ENCODE measurements at regions not wholly inside any gene's neighbourhood (a gene's known extent, or its start where the extent isn't known, plus 50 kb on each side); places are given as distances from the start of the nearest gene placed in this dataset.
"Not testable (repeated sequence)": the region's sequence is repeated elsewhere in the genome, so short reads cannot be mapped to it uniquely, and the experiment has no call there.

DNA sequence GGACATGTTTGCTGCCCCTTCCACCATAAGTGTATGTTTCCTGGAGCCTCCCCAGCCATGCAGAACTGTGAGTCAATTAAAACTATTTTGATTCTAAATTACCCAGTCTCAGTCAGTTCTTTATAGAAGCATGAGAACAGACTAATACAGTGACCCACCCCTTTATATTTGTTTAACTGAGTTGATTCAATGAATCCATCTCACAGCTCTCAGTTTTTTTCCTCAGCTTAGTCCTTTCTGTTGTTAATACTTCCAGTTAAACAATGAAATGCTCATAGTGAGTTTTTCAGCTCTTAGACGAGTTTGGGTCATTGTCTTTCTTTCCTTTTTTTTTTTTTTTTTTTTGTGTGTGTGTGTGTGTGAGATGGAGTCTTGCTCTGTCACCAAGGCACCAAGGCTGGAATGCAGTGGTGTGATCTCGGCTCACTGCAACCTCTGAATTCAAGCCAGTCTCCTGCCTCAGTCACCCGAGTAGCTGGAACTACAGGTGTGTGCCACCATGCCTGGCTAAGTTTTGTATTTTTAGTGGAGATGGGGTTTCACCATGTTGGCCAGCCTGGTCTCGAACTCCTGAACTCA is 627.4 kb downstream of the SPATA31A7 start:
- H3K36me3 ChIP-seq; DNase-seq; H3K9me3 ChIP-seq; in situ Hi-C loops (cut with MboI; ENCODE audit: low pct_ligation_motif_present in 1 of 4, low pct_unique_long_range_greater_than_20kb in 1 of 4, low sequenced_read_pairs in 3 of 4); H3K4me3 ChIP-seq; H3K4me1 ChIP-seq; H3K27ac ChIP-seq; intact Hi-C loops (cut with DNase I; ENCODE audit: low total_unique reads); H3K27me3 ChIP-seq: not testable (repeated sequence)
- no CpG with 5 or more reads among the region's 4 CpGs for WGBS, 2 donors (ENCODE audit: low coverage in 1 of 2)

DNA sequence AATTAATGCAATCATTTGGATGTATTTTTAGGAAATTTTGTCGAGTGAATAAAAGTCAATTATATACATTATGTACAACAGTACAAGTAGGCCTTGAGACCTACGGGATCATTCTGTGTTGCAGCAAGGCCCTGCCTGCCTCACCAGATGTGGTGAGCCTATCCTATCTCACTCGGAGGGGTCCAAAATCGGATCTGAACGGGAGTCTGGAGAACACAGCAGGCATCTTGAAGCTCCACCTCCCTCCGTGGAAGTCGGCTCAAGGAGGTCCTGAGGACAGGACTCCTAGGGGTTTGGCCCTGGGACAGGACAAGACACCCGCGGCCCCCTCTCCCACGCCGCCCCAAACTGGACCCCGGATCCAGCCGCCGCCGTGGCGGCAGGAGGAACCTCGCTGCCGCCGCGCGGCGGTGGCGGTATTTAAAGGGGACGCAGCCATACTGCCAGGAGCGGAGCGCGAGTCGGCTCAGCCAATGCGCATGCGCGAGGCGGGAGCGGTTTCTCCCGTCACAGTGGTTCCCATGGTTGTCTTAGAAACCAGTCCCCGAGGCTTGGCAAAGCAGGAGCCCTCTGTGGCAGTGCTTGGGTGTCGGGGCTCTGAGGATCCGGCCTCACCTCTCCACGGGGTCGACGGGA is 663.9 kb downstream of the SPATA31A7 start:
- H3K36me3 ChIP-seq; in situ Hi-C loops (cut with MboI; ENCODE audit: low pct_ligation_motif_present in 1 of 4, low pct_unique_long_range_greater_than_20kb in 1 of 4, low sequenced_read_pairs in 3 of 4): not testable (repeated sequence)
- peak overlapping the region; percentile 50 to 73 (median 64) for H3K27ac ChIP-seq

DNA sequence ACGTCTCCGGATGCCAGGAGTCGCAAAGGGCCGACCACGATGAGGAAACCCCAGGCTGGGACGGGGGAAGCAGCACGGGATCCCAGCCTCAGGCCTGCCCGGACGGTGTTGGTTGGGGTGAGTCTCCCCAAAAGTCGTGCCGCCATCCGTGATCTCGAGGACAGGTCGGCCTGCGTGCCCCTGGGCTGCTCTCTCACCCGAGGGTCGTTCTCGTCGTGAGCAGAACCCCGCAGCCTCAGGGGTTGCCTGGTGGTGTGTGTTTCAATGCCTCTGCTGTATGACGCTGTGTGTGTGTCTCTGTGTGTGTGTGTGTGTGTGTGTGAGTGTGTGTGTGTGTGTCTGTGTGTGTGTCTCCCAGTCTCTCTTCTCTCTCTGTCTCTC is 664.4 kb downstream of the SPATA31A7 start:
- peak overlapping the region; percentile 50 to 73 (median 64) for H3K27ac ChIP-seq
- H3K9me3 ChIP-seq; H3K36me3 ChIP-seq; in situ Hi-C loops (cut with MboI; ENCODE audit: low pct_ligation_motif_present in 1 of 4, low pct_unique_long_range_greater_than_20kb in 1 of 4, low sequenced_read_pairs in 3 of 4); H3K27me3 ChIP-seq; H3K4me1 ChIP-seq; intact Hi-C loops (cut with DNase I; ENCODE audit: low total_unique reads): not testable (repeated sequence)
- peak overlapping the region in 2 of 4 donors; percentile 34 to 48 for H3K4me3 ChIP-seq
- no CpG with 5 or more reads among the region's 21 CpGs for WGBS, 2 donors (ENCODE audit: low coverage in 1 of 2)
- peak; percentile 3 for DNase-seq

More for the DNA sequence above, 663.9 kb downstream of the SPATA31A7 start:
- H3K4me1 ChIP-seq; H3K27me3 ChIP-seq; H3K9me3 ChIP-seq; intact Hi-C loops (cut with DNase I; ENCODE audit: low total_unique reads): not testable (repeated sequence)
- 11% methylated on average over 13 of the region's 40 CpGs; no CpG with 5 or more reads in 1 of the 2 donors for WGBS, 2 donors (ENCODE audit: low coverage in 1 of 2)
- peak; percentile 89 for DNase-seq
- H3K4me3 ChIP-seq, result peak overlapping the region in 2 of 4 donors; percentile 34 to 48

DNA sequence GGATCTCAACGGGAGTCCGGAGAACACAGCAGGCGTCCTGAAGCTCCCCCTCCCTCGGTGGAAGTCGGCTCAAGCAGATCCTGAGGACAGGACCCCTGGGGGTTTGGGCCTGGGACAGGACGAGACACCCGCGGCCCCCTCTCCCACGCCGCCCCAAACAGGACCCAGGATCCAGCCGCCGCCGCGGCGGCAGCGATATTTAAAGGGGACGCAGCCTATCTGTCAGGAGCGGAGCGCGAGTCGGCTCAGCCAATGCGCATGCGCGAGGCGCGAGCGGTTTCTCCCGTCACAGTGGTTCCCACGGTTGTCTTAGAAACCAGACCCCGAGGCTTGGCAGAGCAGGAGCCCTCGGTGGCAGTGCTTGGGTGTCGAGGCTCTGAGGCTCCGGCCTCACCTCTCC is 666.4 kb downstream of the SPATA31A7 start:
- H3K4me3 ChIP-seq; DNase-seq; in situ Hi-C loops (cut with MboI; ENCODE audit: low pct_ligation_motif_present in 1 of 4, low pct_unique_long_range_greater_than_20kb in 1 of 4, low sequenced_read_pairs in 3 of 4); H3K9me3 ChIP-seq; H3K27me3 ChIP-seq; intact Hi-C loops (cut with DNase I; ENCODE audit: low total_unique reads); H3K4me1 ChIP-seq; H3K36me3 ChIP-seq; H3K27ac ChIP-seq: not testable (repeated sequence)
- no CpG with 5 or more reads among the region's 33 CpGs for WGBS, 2 donors (ENCODE audit: low coverage in 1 of 2)

DNA sequence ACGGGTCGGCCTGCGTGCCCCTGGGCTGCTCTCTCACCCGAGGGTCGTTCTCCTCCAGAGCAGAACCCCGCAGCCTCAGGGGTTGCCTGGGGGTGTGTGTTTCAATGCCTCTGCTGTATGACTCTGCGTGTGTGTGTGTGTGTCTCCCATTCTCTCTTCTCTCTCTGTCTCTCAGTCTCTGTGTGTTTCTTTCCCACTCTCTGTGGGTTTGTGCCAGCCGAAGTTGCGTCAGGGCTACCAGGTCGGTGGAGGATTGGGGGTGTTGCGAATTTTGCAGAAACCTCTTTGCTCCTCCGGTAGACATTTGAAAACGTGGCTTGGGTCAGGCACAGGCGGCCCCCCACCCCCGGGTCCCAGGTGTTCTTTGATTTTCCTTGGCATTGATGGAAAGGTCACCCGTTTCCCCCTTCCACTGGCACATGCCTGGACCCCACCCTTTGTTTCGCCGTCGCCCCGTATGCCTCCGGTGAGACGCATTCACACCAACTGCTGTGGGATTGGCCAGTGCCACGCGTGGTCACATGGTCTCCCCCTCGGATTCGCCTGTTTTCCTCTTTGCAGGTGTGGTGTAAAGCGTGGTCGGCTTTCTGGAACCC is 667.1 kb downstream of the SPATA31A7 start:
- H3K4me3 ChIP-seq; H3K4me1 ChIP-seq; H3K36me3 ChIP-seq; DNase-seq; H3K27ac ChIP-seq; H3K9me3 ChIP-seq; H3K27me3 ChIP-seq; intact Hi-C loops (cut with DNase I; ENCODE audit: low total_unique reads); in situ Hi-C loops (cut with MboI; ENCODE audit: low pct_ligation_motif_present in 1 of 4, low pct_unique_long_range_greater_than_20kb in 1 of 4, low sequenced_read_pairs in 3 of 4): not testable (repeated sequence)
- WGBS, 2 donors (ENCODE audit: low coverage in 1 of 2), result 54% methylated on average over 7 of the region's 28 CpGs; no CpG with 5 or more reads in 1 of the 2 donors

DNA sequence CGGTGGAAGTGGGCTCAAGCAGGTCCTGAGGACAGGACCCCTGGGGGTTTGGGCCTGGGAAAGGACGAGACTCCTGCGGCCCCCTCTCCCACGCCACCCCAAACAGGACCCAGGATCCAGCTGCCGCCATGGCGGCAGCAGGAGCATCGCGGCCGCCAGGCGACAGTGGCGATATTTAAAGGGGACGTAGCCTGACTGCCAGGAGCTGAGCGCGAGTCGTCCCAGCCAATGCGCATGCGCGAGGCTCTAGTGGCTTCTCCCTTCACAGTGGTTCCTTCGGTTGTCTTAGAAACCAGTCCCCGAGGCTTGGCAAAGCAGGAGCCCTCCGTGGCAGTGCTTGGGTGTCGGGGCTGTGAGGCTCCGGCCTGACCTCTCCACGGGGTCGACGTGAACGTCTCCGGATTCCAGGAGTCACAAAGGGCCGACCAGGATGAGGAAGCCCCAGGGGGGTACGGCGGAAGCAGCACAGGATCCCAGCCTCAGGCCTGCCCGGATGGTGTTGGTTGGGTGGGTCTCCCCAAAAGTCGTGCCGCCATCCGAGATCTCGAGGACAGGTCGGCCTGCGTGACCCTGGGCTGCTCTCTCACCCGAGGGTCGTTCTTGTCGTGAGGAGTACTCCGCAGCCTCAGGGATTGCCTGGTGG is 668.0 kb downstream of the SPATA31A7 start:
- in situ Hi-C loops (cut with MboI; ENCODE audit: low pct_ligation_motif_present in 1 of 4, low pct_unique_long_range_greater_than_20kb in 1 of 4, low sequenced_read_pairs in 3 of 4); H3K4me3 ChIP-seq; H3K27me3 ChIP-seq; H3K9me3 ChIP-seq; intact Hi-C loops (cut with DNase I; ENCODE audit: low total_unique reads); H3K36me3 ChIP-seq; DNase-seq; H3K4me1 ChIP-seq; H3K27ac ChIP-seq: not testable (repeated sequence)
- WGBS, 2 donors (ENCODE audit: low coverage in 1 of 2), result no CpG with 5 or more reads among the region's 42 CpGs

DNA sequence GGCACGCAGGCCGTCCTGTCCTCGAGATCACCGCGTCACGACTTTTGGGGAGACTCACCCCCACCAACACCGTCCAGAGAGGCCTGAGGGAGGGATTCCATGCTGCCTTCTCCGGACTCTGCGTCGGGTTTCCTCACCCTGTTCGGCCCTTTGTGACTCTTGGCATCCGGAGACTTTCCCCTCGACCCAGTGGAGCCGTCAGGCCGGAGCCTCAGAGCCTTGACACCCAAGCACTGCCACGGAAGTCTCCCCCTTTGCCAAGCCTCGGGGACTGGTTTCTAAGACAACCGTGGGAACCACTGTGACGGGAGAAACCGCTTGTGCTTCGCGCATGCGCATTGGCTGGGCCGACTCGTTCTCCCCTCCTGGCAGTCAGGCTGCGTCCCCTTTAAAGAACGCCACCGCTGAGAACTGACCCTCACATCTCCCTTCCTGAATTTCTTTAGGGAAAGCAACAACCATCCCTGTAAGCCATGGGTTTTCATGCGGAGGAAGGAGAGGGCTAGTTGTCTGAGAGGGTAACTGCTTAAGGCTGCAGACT is 672.7 kb downstream of the SPATA31A7 start:
- WGBS, 2 donors (ENCODE audit: low coverage in 1 of 2), result 65% methylated on average over 12 of the region's 29 CpGs; no CpG with 5 or more reads in 1 of the 2 donors

DNA sequence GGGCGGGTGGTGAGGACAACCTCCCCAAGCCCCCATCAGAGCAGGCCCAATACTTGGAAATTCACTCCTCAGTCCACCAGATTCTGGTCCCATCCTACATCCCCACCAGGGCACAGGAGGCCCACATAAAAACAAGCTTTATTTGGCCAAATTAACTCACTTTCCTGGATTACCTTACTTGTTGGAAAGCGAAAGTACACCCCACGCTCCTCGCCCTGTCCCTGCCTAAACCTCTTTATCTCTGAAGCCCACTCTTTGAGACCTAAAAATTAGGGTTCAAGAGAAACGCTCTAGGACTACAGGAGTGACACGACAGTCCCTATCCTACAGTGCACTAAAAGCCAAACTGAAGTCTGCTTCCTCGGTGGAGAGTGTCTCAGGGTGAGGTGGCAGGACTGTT is 674.6 kb downstream of the SPATA31A7 start:
- H3K27ac ChIP-seq; H3K27me3 ChIP-seq; intact Hi-C loops (cut with DNase I; ENCODE audit: low total_unique reads); H3K36me3 ChIP-seq; in situ Hi-C loops (cut with MboI; ENCODE audit: low pct_ligation_motif_present in 1 of 4, low pct_unique_long_range_greater_than_20kb in 1 of 4, low sequenced_read_pairs in 3 of 4); H3K4me3 ChIP-seq; H3K9me3 ChIP-seq; H3K4me1 ChIP-seq; DNase-seq: not testable (repeated sequence)
- WGBS, 2 donors (ENCODE audit: low coverage in 1 of 2), result 73% methylated on average over 5 of the region's 7 CpGs; no CpG with 5 or more reads in 1 of the 2 donors

More for the DNA sequence above, 672.7 kb downstream of the SPATA31A7 start:
- intact Hi-C loops (cut with DNase I; ENCODE audit: low total_unique reads); H3K4me3 ChIP-seq; H3K36me3 ChIP-seq; in situ Hi-C loops (cut with MboI; ENCODE audit: low pct_ligation_motif_present in 1 of 4, low pct_unique_long_range_greater_than_20kb in 1 of 4, low sequenced_read_pairs in 3 of 4); H3K27ac ChIP-seq; H3K27me3 ChIP-seq; H3K4me1 ChIP-seq; H3K9me3 ChIP-seq: not testable (repeated sequence)
- DNase-seq, result peak; percentile 43

DNA sequence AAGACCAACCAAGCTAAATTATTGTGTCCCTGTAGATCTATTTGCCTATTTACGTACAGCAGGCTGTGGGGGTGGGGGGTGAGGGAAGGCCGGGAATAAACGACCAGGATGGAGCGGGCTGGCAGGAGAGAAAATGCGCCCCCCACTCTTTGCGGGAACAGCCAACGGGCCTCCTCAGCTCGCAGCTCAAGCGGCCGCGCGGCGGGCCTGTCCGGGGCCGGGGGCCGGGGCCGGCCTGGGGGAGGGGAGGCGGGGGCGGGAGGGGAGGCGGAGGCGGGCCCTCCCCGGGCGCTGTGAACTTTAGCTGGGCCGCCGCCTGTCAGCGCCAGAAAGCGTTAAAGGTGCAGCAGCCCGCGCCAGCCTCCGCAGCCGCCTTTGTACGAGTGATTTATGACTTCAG is 679.1 kb downstream of the SPATA31A7 start:
- H3K27me3 ChIP-seq; H3K27ac ChIP-seq; intact Hi-C loops (cut with DNase I; ENCODE audit: low total_unique reads); H3K4me3 ChIP-seq; DNase-seq; H3K36me3 ChIP-seq; H3K9me3 ChIP-seq; H3K4me1 ChIP-seq; in situ Hi-C loops (cut with MboI; ENCODE audit: low pct_ligation_motif_present in 1 of 4, low pct_unique_long_range_greater_than_20kb in 1 of 4, low sequenced_read_pairs in 3 of 4): not testable (repeated sequence)
- no CpG with 5 or more reads among the region's 32 CpGs for WGBS, 2 donors (ENCODE audit: low coverage in 1 of 2)

DNA sequence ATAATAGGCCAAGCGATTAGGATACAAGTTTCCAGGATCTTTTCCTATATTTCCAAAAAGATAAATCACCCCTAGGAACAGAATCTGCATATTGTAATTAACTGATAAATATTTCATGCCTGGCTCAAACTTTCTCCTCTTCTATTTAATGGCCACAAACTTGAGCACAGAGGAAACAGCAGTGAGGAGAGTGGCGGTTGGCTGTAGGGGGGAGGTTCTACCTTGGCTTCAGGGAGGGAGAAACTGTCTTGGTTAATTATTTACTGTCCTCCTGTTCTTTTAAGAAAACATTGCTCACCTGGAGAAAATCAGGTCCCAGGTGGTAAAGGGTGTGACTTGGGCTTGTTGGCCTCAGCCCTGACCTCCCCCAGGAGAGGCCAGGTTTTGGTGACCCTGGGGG is 682.5 kb downstream of the SPATA31A7 start:
- H3K27ac ChIP-seq; in situ Hi-C loops (cut with MboI; ENCODE audit: low pct_ligation_motif_present in 1 of 4, low pct_unique_long_range_greater_than_20kb in 1 of 4, low sequenced_read_pairs in 3 of 4); intact Hi-C loops (cut with DNase I; ENCODE audit: low total_unique reads); H3K27me3 ChIP-seq; H3K4me1 ChIP-seq; H3K36me3 ChIP-seq; H3K4me3 ChIP-seq; H3K9me3 ChIP-seq: not testable (repeated sequence)
- 61 to 80% methylated on average over 1 of the region's 2 CpGs for WGBS, 2 donors (ENCODE audit: low coverage in 1 of 2)
- peak; percentile 68 for DNase-seq
